NCI-H345 treated with DMSO at 0.1 percent for 48 hours (cell line): ENCODE measurements at regions not wholly inside any gene's neighbourhood (a gene's known extent, or its start where the extent isn't known, plus 50 kb on each side); places are given as distances from the start of the nearest gene placed in this dataset.
"Not testable (repeated sequence)": the region's sequence is repeated elsewhere in the genome, so short reads cannot be mapped to it uniquely, and the experiment has no call there.

ENCODE experiments used
- DNase-seq: peaks from one replicate; lab custom pipeline; 2025; ENCODE audit not compliant: unreplicated experiment; lab: John Stamatoyannopoulos, UW

DNA sequence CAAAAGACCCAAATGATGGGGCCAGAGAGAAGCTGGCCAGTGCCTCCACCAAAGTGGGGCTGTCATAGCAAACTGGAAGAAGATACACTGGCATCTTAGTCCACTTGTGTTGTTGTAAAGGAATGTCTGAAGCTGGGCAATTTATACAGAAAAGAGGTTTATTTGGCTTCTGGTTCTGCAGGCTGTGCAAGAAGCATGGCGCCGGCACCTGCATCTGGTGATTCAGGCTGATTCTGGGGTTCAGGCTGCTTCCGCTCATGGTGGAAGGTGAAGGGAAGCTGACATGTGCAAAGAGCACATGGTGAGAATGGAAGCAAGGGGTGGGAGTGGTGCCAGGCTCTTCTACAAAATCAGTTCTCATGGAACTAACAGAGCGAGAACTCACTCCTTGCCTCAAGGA is 135.9 kb upstream of the TWIST2 start:
- DNase-seq, result no peak

DNA sequence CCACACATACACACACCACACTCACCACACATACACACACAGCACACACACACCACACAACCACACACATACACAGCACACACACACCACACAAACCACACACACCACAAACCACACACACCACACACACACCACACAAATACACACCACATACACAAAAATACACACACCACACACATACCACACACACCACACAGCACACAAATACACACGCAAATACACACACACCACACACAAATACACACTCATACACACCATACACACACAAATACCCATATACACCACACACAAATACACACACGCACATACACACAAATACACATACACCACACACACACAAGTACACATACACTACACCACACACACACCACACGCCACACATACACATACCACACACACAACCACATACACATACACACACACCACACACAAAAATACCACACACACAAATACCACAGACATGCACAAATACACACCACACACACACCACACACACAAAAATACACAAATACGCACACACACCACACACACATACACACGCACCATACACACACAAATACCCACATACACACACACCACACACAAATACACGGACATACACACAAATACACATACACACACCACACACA is 134.6 kb upstream of the TWIST2 start:
- no peak for DNase-seq

DNA sequence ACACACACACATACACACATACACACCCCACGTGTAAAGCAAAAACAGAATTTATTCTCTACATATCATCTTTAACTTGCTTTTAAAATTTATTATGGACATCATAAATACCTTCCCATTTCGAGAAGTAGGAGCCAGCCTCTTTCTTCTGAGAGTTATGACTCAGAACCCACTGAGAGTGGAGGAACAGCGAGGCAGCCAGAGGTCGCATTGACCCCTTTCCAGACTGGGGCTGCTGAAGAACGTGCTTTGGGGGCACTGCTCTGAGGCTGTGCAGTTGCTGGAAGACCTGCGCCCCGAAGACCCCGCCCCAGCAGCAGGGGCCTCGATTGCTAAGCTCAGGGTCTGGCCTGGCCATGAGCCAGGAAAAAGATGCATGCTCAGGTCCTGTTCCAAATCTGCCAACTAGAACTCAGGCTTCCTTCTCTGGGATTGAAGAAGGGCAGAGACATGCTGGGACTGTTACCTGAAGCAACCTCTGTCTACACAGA is 133.8 kb upstream of the TWIST2 start:
- no peak for DNase-seq

GRCh38 chr2:238716171-238716570 is 131.7 kb upstream of the TWIST2 start:
- DNase-seq, result no peak

GRCh38 chr2:238716585-238716984 is 131.3 kb upstream of the TWIST2 start:
- DNase-seq, result no peak

DNA sequence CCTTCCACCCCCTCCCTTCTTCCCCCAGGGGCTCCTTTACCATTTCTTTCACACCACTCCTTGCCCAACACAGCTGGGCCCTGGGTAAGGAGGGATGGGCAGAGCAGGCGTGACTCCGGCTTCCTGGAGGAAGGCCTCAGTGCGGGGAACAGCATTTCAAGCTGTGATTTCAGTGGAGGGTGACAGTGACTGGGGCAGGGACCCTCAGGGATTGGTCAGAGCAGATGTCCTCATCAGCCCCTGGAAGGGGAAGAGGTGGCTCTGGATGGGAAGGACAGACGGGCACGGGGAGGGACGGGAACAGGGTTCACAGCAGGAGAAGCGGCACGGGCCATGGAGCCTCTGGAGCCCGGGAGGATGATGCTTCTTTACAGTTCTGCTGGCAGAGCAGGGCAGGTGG is 130.8 kb upstream of the TWIST2 start:
- no peak for DNase-seq

DNA sequence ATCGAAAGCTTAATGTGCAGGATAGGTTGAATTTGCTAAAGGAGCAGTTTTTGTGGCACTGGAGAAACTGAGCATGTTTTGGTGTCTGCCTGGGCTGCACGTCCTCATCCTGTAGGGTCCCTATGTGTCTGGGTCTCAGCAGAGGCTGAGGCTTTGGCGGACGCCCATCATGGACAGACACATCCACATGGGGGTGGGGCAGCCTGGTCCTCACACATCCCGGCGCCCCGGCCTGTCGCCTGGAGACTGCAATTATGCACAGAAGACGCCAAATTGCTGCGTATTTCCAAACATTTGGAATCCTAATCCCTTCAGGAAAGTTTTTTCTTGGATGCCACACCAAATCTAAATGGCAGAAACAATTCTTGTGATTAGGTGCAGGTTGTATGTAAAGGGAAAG is 128.2 kb upstream of the TWIST2 start:
- no peak for DNase-seq

DNA sequence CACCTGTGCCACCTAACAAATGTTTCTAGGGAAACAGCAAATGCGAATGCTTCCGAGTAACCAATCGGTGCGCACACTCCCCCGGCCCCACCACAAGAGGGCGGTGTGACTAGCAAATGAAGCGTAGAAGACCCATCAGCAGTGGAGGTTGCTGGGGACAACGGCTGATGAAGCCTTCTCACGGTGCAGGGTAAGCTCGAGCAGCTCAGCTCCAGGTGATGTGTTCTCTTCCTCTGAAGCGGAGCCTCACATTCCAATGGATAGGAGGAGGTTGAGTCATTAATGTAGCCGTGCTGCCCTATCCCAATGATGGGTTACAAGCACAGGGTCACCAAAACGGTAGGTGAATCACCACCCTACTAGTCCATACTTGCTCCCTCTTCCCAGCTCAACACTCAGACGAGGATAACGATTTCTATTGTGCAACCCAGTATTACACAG is 127.6 kb upstream of the TWIST2 start:
- no peak for DNase-seq

DNA sequence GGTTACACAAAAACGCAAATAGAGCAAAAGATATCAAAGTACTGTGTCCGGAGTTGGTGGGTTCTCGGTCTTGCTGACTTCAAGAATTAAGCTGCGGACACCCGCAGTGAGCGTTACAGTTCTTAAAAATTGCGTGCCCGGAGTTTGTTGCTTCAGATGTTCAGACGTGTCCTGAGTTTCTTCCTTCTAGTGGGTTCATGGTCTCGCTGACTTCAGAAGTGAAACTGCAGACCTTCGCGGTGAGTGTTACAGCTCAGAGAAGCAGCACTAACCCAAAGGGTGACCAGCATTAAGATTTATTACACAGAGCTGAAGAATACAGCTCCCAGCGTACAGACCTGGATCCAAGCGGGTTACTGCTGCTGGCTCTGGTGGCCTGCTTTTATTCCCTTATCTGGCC is 125.7 kb upstream of the TWIST2 start:
- DNase-seq, result no peak

DNA sequence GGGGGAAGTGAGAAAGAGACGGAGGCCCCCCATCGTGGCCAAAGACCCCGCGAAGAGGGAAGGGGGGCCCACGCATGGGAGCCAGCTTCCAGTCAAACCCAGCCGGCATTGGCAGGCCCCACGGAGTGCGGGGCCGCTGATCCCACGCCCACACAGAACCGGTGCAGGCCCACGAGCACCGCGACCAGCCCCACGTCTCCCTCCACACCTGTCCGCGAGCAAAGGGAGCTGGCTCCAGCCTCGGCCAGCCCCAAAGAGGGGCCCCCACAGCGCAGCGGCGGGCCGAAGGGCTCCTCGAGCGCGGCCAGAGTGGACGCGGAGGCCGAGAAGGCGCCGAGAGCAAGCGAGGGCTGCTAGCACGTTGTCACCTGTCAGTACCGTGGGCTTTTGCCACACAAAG is 125.0 kb upstream of the TWIST2 start:
- DNase-seq, result no peak

DNA sequence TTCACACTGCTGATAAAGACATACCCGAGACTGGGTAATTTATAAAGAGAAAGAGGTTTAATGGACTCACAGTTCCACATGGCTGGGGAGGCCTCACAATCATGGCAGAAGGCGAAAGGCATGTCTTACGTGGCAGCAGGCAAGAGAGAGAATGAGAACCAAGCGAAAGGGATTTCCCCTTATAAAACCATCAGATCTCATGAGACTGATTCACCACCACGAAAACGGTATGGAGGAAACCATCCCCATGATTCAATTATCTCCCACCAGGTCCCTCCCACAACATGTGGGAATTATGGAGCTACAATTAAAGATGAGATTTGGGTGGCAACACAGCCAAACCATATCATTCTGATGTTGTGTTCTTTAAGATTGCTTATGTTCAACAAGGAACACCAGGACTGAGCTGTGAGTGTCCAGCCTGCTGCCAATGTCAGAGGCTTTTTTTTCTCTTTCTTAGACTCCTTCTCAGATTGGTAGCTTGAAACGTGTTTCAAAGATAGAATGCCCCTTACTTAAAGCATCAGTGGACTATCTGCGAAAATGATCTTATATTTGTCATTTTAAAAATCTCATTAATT is 124.1 kb upstream of the TWIST2 start:
- not testable (repeated sequence) for DNase-seq

GRCh38 chr2:238724728-238725127 is 123.2 kb upstream of the TWIST2 start:
- no peak for DNase-seq

- DNase-seq, result no peak
These were observed 122.6 kb upstream of the TWIST2 start for GRCh38 chr2:238725298-238725697.

- DNase-seq, result no peak
These were observed 121.0 kb upstream of the TWIST2 start for GRCh38 chr2:238726670-238727584.

GRCh38 chr2:238727585-238728329 is 120.1 kb upstream of the TWIST2 start:
- DNase-seq, result no peak

- DNase-seq, result no peak
These were observed 119.3 kb upstream of the TWIST2 start for GRCh38 chr2:238728330-238729260.

- DNase-seq, result no peak
These were observed 118.5 kb upstream of the TWIST2 start for GRCh38 chr2:238729261-238729935.

- DNase-seq, result no peak
These were observed 117.8 kb upstream of the TWIST2 start for GRCh38 chr2:238730001-238730669.

DNA sequence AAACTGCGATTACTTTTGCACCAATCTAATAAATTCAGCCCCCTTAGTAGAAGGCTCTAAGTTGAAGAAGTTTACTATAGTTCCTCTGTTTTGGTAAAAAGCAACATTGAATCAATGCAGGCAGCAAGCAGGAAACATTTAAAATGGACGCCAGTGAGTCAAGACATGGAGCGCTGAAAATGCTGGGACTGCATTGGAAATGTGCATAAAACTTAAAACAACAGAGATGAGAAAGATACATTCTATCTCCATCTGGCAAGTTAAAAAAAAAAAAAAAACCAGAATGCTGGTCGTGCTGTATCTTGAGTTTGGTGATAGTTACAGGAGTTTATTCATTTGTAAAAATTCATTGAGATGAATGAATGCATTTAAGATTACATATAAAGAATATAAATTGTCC is 117.0 kb upstream of the TWIST2 start:
- DNase-seq, result no peak
